ENCODE measurements at regions not wholly inside any gene's neighbourhood (a gene's known extent, or its start where the extent isn't known, plus 50 kb on each side); places are given as distances from the start of the nearest gene placed in this dataset.
"Not testable (repeated sequence)": the region's sequence is repeated elsewhere in the genome, so short reads cannot be mapped to it uniquely, and the experiment has no call there.

GRCh38 chr15:58314593-58315216 lies 117.1 kb upstream of the LIPC start:
- no peak for TF ChIP-seq SNAI2 (CRISPR knock-in tag; IDR thresholded peaks at IDR 0.05)
- TF ChIP-seq GLIS3 (CRISPR knock-in tag; IDR thresholded peaks at IDR 0.05), result no peak
- TF ChIP-seq ZNF8 (CRISPR knock-in tag; IDR thresholded peaks at IDR 0.05), result no peak
- no peak for ATAC-seq

GRCh38 chr15:58318517-58318916 lies 113.3 kb upstream of the LIPC start:
- TF ChIP-seq SNAI2 (CRISPR knock-in tag; IDR thresholded peaks at IDR 0.05) (no peak), ZFP3 (CRISPR knock-in tag; IDR thresholded peaks at IDR 0.05) (no peak), OSR1 (CRISPR knock-in tag; IDR thresholded peaks at IDR 0.05) (no peak), PPARA (CRISPR knock-in tag; IDR thresholded peaks at IDR 0.05; ENCODE audit: borderline replicate concordance) (no peak), ZNF70 (CRISPR knock-in tag; IDR thresholded peaks at IDR 0.05) (no peak), CSDC2 (CRISPR knock-in tag; IDR thresholded peaks at IDR 0.05) (no peak)
- ATAC-seq, result no peak

GRCh38 chr15:58321034-58321433 lies 110.8 kb upstream of the LIPC start:
- ATAC-seq, result no peak
- TF ChIP-seq TCF4 (CRISPR knock-in tag; IDR thresholded peaks at IDR 0.05; ENCODE audit: borderline replicate concordance), result no peak
- TF ChIP-seq ZC3H10 (CRISPR knock-in tag; IDR thresholded peaks at IDR 0.05), result no peak
- TF ChIP-seq ZFP30 (CRISPR knock-in tag; IDR thresholded peaks at IDR 0.05), result no peak
- TF ChIP-seq CSDC2 (CRISPR knock-in tag; IDR thresholded peaks at IDR 0.05), result no peak
- no peak for TF ChIP-seq PPARA (CRISPR knock-in tag; IDR thresholded peaks at IDR 0.05; ENCODE audit: borderline replicate concordance)
- no peak for TF ChIP-seq ZFP3 (CRISPR knock-in tag; IDR thresholded peaks at IDR 0.05)
- TF ChIP-seq ZNF8 (CRISPR knock-in tag; IDR thresholded peaks at IDR 0.05), result no peak

- TF ChIP-seq PATZ1 (CRISPR knock-in tag; IDR thresholded peaks at IDR 0.05; ENCODE audit: borderline replicate concordance) (no peak), BACH2 (CRISPR knock-in tag; IDR thresholded peaks at IDR 0.05; ENCODE audit: borderline replicate concordance) (no peak), CSDC2 (CRISPR knock-in tag; IDR thresholded peaks at IDR 0.05) (no peak), TOX (CRISPR knock-in tag; IDR thresholded peaks at IDR 0.05; ENCODE audit: borderline replicate concordance) (no peak), TCF4 (CRISPR knock-in tag; IDR thresholded peaks at IDR 0.05; ENCODE audit: borderline replicate concordance) (no peak), ESRRG (CRISPR knock-in tag; IDR thresholded peaks at IDR 0.05) (no peak), CSRNP3 (CRISPR knock-in tag; IDR thresholded peaks at IDR 0.05) (no peak), ISL1 (CRISPR knock-in tag; IDR thresholded peaks at IDR 0.05) (no peak), SNAI2 (CRISPR knock-in tag; IDR thresholded peaks at IDR 0.05) (no peak)
- ATAC-seq, result no peak
Measured at GRCh38 chr15:58322253-58322652, 109.5 kb upstream of the LIPC start.

- not testable (repeated sequence) for ATAC-seq
Measured at GRCh38 chr15:58323321-58323720, 108.5 kb upstream of the LIPC start.

- no peak for ATAC-seq
- TF ChIP-seq ESRRG (CRISPR knock-in tag; IDR thresholded peaks at IDR 0.05) (no peak), ZNF70 (CRISPR knock-in tag; IDR thresholded peaks at IDR 0.05) (no peak), CREB5 (CRISPR knock-in tag; IDR thresholded peaks at IDR 0.05; ENCODE audit: low read depth) (no peak), TCF4 (CRISPR knock-in tag; IDR thresholded peaks at IDR 0.05; ENCODE audit: borderline replicate concordance) (no peak), ZC3H10 (CRISPR knock-in tag; IDR thresholded peaks at IDR 0.05) (no peak), TOX (CRISPR knock-in tag; IDR thresholded peaks at IDR 0.05; ENCODE audit: borderline replicate concordance) (no peak), OSR1 (CRISPR knock-in tag; IDR thresholded peaks at IDR 0.05) (no peak), ARNTL (CRISPR knock-in tag; IDR thresholded peaks at IDR 0.05; ENCODE audit: borderline replicate concordance, low read depth) (no peak), ZFP3 (CRISPR knock-in tag; IDR thresholded peaks at IDR 0.05) (no peak), ZFP30 (CRISPR knock-in tag; IDR thresholded peaks at IDR 0.05) (no peak), RARB (CRISPR knock-in tag; IDR thresholded peaks at IDR 0.05) (no peak), TSHZ2 (CRISPR knock-in tag; IDR thresholded peaks at IDR 0.05) (no peak), ISL1 (CRISPR knock-in tag; IDR thresholded peaks at IDR 0.05) (no peak), PATZ1 (CRISPR knock-in tag; IDR thresholded peaks at IDR 0.05; ENCODE audit: borderline replicate concordance) (no peak), BACH2 (CRISPR knock-in tag; IDR thresholded peaks at IDR 0.05; ENCODE audit: borderline replicate concordance) (no peak)
Measured at GRCh38 chr15:58324533-58324932, 107.3 kb upstream of the LIPC start.
